ENCODE measurements at regions not wholly inside any gene's neighbourhood (a gene's known extent, or its start where the extent isn't known, plus 50 kb on each side); places are given as distances from the start of the nearest gene placed in this dataset.

- ATAC-seq (no peak), DNase-seq (no peak)
- Histone ChIP-seq H3K36me3 (no peaks in the 10 kb centered on the region), H3K4me3 (no peak overlapping the region), H3K9me3 (no peaks in the 10 kb centered on the region), H3K27me3 (ENCODE audit: low read depth) (no peaks in the 10 kb centered on the region), H3K4me1 (no peaks in the 10 kb centered on the region), H3K27ac (no peak overlapping the region)
- intact Hi-C loops (cut with DNase I): no loop called here
- TF ChIP-seq CTCF (IDR thresholded peaks at IDR 0.05): no peak
These were observed 241.3 kb upstream of the GIMD1 start for GRCh38 chr4:106609917-106610316.

- H3K9me3 ChIP-seq: no peaks in the 10 kb centered on the region
These were observed 239.0 kb upstream of the GIMD1 start for GRCh38 chr4:106607558-106607957.

GRCh38 chr4:106604319-106605051, 235.9 kb upstream of the GIMD1 start:
- Histone ChIP-seq H3K27ac (no peak overlapping the region), H3K4me3 (no peak overlapping the region), H3K27me3 (ENCODE audit: low read depth) (no peaks in the 10 kb centered on the region), H3K36me3 (no peaks in the 10 kb centered on the region), H3K9me3 (no peaks in the 10 kb centered on the region), H3K4me1 (no peaks in the 10 kb centered on the region)
- intact Hi-C loops (cut with DNase I): no loop called here
- ATAC-seq (no peak), DNase-seq (no peak)
- TF ChIP-seq CTCF (IDR thresholded peaks at IDR 0.05): no peak

More at GRCh38 chr4:106607558-106607957, 239.0 kb upstream of the GIMD1 start:
- ATAC-seq (no peak), DNase-seq (no peak)
- H3K27me3 ChIP-seq (ENCODE audit: low read depth): no peaks in the 10 kb centered on the region
- no peaks in the 10 kb centered on the region for H3K36me3 ChIP-seq
- H3K27ac ChIP-seq: no peak overlapping the region
- TF ChIP-seq CTCF (IDR thresholded peaks at IDR 0.05): no peak
- intact Hi-C loops (cut with DNase I): no loop called here
- H3K4me3 ChIP-seq: no peak overlapping the region
- no peaks in the 10 kb centered on the region for H3K4me1 ChIP-seq

- ATAC-seq (no peak), DNase-seq (no peak)
- no peaks in the 10 kb centered on the region for H3K9me3 ChIP-seq
- TF ChIP-seq CTCF (IDR thresholded peaks at IDR 0.05): no peak
- H3K27me3 ChIP-seq (ENCODE audit: low read depth): no peaks in the 10 kb centered on the region
- intact Hi-C loops (cut with DNase I): no loop called here
- no peaks in the 10 kb centered on the region for H3K36me3 ChIP-seq
- H3K4me3 ChIP-seq: no peak overlapping the region
- H3K27ac ChIP-seq: no peak overlapping the region
- no peaks in the 10 kb centered on the region for H3K4me1 ChIP-seq
These were observed 234.9 kb upstream of the GIMD1 start for GRCh38 chr4:106603471-106603870.

- no peaks in the 10 kb centered on the region for H3K36me3 ChIP-seq
- intact Hi-C loops (cut with DNase I): no loop called here
- no peaks in the 10 kb centered on the region for H3K27me3 ChIP-seq (ENCODE audit: low read depth)
- no peak for TF ChIP-seq CTCF (IDR thresholded peaks at IDR 0.05)
- H3K4me3 ChIP-seq: no peak overlapping the region
- H3K9me3 ChIP-seq: no peaks in the 10 kb centered on the region
- H3K27ac ChIP-seq: no peak overlapping the region
- H3K4me1 ChIP-seq: no peaks in the 10 kb centered on the region
- no peak for DNase-seq
- ATAC-seq: no peak
These were observed 234.1 kb upstream of the GIMD1 start for GRCh38 chr4:106602711-106603110.
